Lung (tissue), 11 donors: ENCODE measurements at regions not wholly inside any gene's neighbourhood (a gene's known extent, or its start where the extent isn't known, plus 50 kb on each side); places are given as distances from the start of the nearest gene placed in this dataset.

Source experiments
- ATAC-seq: fragments of 200-7000 bp; cut with Tn5 transposase; one replicate; pipeline ENCODE4 v1.9.1; 2020; ENCODE audit warnings: moderate number of reproducible peaks; ENCODE audit not compliant: insufficient read depth, low FRiP score
- DNase-seq, 3 donors: peaks; one replicate each; pipeline ENCODE4 v3.0.0-alpha.2; 2013 to 2017
- H3K27ac ChIP-seq, 2 donors: one replicate each; pipeline ENCODE4 v1.5.1; 2013; ENCODE audit warnings: mild to moderate bottlenecking in 2 of 2, moderate library complexity in 2 of 2, control low read depth in 1 of 2, inconsistent platforms in 1 of 2, low read depth in 1 of 2, low read length in 1 of 2
- H3K27me3 ChIP-seq, 3 donors: one replicate each; pipeline ENCODE4 v1.5.1; 2013; ENCODE audit warnings: low read length in 2 of 3; ENCODE audit not compliant: control insufficient read depth in 3 of 3, insufficient read depth in 3 of 3
- H3K36me3 ChIP-seq, 4 donors: one replicate each; pipeline ENCODE4 v1.5.1; 2013; ENCODE audit warnings: low read length in 4 of 4, mild to moderate bottlenecking in 1 of 4, moderate library complexity in 1 of 4; ENCODE audit not compliant: control insufficient read depth in 4 of 4, insufficient read depth in 4 of 4
- H3K4me1 ChIP-seq, 5 donors: one replicate each; pipeline ENCODE4 v1.5.1; 2013; ENCODE audit warnings: low read length in 5 of 5, mild to moderate bottlenecking in 2 of 5, moderate library complexity in 1 of 5; ENCODE audit not compliant: control insufficient read depth in 5 of 5, insufficient read depth in 5 of 5
- H3K4me3 ChIP-seq: one replicate; pipeline ENCODE4 v1.5.1; 2013; ENCODE audit warnings: mild to moderate bottlenecking, control low read depth, moderate library complexity
- H3K9ac ChIP-seq, 2 donors: one replicate each; pipeline ENCODE4 v1.5.1; 2013; ENCODE audit warnings: low read length in 2 of 2, control low read depth in 1 of 2; ENCODE audit not compliant: insufficient read depth in 1 of 2
- H3K9me3 ChIP-seq, 4 donors: one replicate each; pipeline ENCODE4 v1.5.1; 2013; ENCODE audit warnings: low read length in 3 of 4, mild to moderate bottlenecking in 1 of 4, moderate library complexity in 1 of 4; ENCODE audit not compliant: control insufficient read depth in 4 of 4, insufficient read depth in 3 of 4
- CTCF ChIP-seq: IDR thresholded peaks from 2 replicates; pipeline ENCODE4 v1.5.1; 2012; ENCODE audit warnings: mild to moderate bottlenecking; ENCODE audit errors: control extremely low read depth, extremely low read depth
- WGBS, 2 donors: extraction: QIAGEN DNeasy Blood & Tissue Kit; methylation state at CpG; one replicate each; pipeline ENCODE4 v1.1.7; 2013; 5-methylcytosine and 5-hydroxymethylcytosine counted together
- donor health status: control.
- donor health status: control.
- donor health status: Bipolar disorder and iron deficiency.
- donor health status: healthy.
- donor health status: DM: yes; HTN: yes; CAD: no.

GRCh38 chr11:15602047-15602446, 487.3 kb downstream of the INSC start:
- ATAC-seq (no peak), DNase-seq (no peak)
- TF ChIP-seq CTCF = no peak
- peaks cover 0 to 2% (median 0%) of the 10 kb centered on the region in 4 donors for H3K9me3 ChIP-seq
- H3K9ac ChIP-seq = no peak overlapping the region
- H3K27me3 ChIP-seq = no peaks in the 10 kb centered on the region
- no peak overlapping the region for H3K4me3 ChIP-seq
- H3K4me1 ChIP-seq = peaks cover 0 to 6% (median 2%) of the 10 kb centered on the region in 5 donors
- H3K27ac ChIP-seq = no peak overlapping the region
- WGBS, 2 donors = 95 to 99% methylated on average over 3 of the region's 3 CpGs
- H3K36me3 ChIP-seq = no peaks in the 10 kb centered on the region

- TF ChIP-seq CTCF = no peak
- peaks cover 0 to 10% (median 2%) of the 10 kb centered on the region in 5 donors for H3K4me1 ChIP-seq
- H3K27me3 ChIP-seq = no peaks in the 10 kb centered on the region
- no peak overlapping the region for H3K27ac ChIP-seq
- 34 to 49% methylated on average over 6 of the region's 6 CpGs for whole genome bisulfite sequencing, 2 donors
- DNase-seq (peak in 2 of 3 donors; percentile 42 to 52), ATAC-seq (no peak)
- H3K36me3 ChIP-seq = no peaks in the 10 kb centered on the region
- H3K9ac ChIP-seq = no peak overlapping the region
- peaks cover 0 to 2% (median 0%) of the 10 kb centered on the region in 4 donors for H3K9me3 ChIP-seq
- no peak overlapping the region for H3K4me3 ChIP-seq
These were observed 488.3 kb downstream of the INSC start for GRCh38 chr11:15602785-15603567.

- H3K9ac ChIP-seq = no peak overlapping the region
- ATAC-seq (no peak), DNase-seq (peak in 2 of 3 donors; percentile 34 to 56)
- peaks cover 0 to 2% (median 0%) of the 10 kb centered on the region in 4 donors for H3K9me3 ChIP-seq
- peaks cover 0 to 15% (median 2%) of the 10 kb centered on the region in 5 donors for H3K4me1 ChIP-seq
- H3K27ac ChIP-seq = no peak overlapping the region
- H3K27me3 ChIP-seq = no peaks in the 10 kb centered on the region
- WGBS, 2 donors = 89 to 93% methylated on average over 2 of the region's 2 CpGs
- no peak for TF ChIP-seq CTCF
- no peaks in the 10 kb centered on the region for H3K36me3 ChIP-seq
- no peak overlapping the region for H3K4me3 ChIP-seq
These were observed 490.4 kb downstream of the INSC start for GRCh38 chr11:15605094-15605493.
